Activated CD8-positive, alpha-beta memory T cell treated with anti-CD3 and anti-CD28 coated beads, Interleukin-2, amount 50 U/mL, for 1 hour (primary cell): ENCODE measurements at regions not wholly inside any gene's neighbourhood (a gene's known extent, or its start where the extent isn't known, plus 50 kb on each side); places are given as distances from the start of the nearest gene placed in this dataset.
"Not testable (repeated sequence)": the region's sequence is repeated elsewhere in the genome, so short reads cannot be mapped to it uniquely, and the experiment has no call there.

Experiments used
- DNase-seq: peaks from one replicate; pipeline ENCODE4 v3.0.0-alpha.2; 2020; ENCODE audit errors: extremely low read depth

DNA sequence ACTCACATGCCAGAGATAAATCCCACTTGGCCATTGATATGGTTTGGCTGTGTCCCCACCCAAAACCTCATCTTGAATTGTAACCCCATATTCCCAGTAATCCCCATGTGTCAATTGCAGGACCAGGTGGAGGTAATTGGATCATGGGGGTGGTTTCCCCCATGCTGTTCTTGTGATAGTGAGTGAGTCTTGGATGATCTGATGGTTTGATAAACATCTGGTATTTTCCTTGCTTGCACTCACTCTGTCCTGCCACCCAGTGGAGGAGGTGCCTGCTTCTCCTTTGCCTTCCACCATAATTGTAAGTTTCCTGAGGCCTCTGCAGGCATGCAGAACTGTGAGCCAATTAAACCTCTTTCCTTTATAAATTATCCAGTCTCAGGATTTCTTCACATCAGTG is 50.4 kb upstream of the B3GAT2 start:
- DNase-seq: not testable (repeated sequence)

- no peak for DNase-seq
Observed at GRCh38 chr6:71011871-71012371, 55.1 kb upstream of the B3GAT2 start.

DNA sequence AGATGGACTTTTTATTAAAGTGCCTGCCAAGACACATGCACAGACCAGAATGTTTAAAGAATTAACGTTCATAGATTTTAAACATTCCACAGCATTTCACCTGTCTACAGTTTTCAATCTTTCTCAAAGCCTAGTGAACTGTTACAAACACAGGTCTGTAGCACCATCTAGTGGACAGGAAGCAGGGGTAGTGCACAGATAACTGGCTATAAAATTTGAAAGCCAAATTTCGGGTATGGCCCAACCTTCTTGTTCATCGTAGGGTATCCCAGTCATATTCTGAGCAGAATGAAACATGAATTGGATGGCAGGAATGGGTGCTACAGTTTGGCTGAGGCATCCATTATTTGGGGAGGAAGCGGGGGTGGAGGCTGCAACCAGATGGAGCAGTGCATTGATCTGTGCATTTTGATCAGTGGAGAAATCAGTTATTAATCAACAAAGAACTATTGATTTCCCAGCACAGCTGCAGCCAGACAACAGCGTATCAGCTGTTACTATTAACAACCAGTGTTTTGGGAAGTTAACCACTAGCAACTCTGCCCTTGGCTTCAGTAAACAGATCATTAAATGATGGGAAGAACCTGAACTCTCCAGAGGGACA is 56.1 kb upstream of the B3GAT2 start:
- peak; percentile 0 for DNase-seq

GRCh38 chr6:71015392-71015791 is 58.5 kb upstream of the B3GAT2 start:
- no peak for DNase-seq

DNA sequence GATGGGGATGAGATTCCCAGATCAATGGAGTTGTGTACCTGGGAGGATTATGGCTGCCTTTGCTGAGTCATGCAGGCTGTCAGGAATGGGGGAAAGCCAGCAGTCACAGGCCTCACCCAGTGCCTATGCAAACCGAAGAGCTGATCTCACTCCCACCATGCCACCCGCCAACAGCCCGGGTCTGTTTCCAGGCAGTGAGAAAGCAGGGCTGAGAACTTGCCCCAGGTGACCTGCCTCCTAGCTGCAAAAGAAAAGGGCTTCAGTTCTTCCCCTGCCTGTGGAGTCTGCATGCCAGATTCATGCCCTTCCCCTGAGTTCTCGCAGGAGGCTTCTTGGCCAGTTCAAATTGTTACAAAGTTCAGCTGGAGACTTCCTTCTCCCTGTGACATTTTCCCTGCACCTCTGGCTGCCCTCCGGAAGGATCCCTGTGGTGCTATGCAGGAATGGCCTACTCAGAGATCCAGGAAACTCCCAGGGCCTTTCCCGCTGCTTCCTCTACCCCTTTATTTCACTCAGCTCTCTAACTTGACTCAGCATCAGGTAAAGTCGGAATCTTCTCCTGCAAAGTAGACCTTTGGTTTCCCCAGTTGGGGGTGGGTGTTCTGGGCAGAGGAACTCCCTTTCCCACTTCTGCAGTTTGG is 71.5 kb upstream of the B3GAT2 start:
- no peak for DNase-seq

- DNase-seq: no peak
Observed at GRCh38 chr6:71028877-71029252, 72.0 kb upstream of the B3GAT2 start.

- DNase-seq: no peak
Observed at GRCh38 chr6:71029555-71029954, 72.7 kb upstream of the B3GAT2 start.

- DNase-seq: no peak
Observed at GRCh38 chr6:71031912-71032311, 75.1 kb upstream of the B3GAT2 start.

GRCh38 chr6:71033171-71033570 is 76.3 kb upstream of the B3GAT2 start:
- DNase-seq: no peak

DNA sequence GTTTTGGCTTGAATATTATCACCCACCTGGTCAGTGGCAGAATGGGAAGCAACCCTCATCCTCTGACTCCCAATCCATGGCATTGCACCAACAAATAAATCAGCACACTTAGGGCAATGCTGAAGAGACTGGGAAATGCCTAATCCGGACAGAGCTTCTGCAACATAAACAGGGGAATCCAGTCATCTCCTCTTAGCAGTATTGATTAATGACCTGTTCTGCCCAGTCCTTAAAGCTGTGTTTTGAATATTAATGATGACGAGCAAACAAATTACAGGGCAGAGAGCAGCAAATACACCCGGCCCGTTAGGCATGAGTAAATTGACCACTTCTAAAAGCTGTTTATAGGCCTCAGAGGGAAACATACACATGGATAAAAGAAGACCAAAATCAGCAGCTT is 77.0 kb upstream of the B3GAT2 start:
- DNase-seq: no peak

GRCh38 chr6:71034563-71035345 is 77.9 kb upstream of the B3GAT2 start:
- no peak for DNase-seq

- DNase-seq: no peak
Observed at GRCh38 chr6:71035871-71036270, 79.0 kb upstream of the B3GAT2 start.

DNA sequence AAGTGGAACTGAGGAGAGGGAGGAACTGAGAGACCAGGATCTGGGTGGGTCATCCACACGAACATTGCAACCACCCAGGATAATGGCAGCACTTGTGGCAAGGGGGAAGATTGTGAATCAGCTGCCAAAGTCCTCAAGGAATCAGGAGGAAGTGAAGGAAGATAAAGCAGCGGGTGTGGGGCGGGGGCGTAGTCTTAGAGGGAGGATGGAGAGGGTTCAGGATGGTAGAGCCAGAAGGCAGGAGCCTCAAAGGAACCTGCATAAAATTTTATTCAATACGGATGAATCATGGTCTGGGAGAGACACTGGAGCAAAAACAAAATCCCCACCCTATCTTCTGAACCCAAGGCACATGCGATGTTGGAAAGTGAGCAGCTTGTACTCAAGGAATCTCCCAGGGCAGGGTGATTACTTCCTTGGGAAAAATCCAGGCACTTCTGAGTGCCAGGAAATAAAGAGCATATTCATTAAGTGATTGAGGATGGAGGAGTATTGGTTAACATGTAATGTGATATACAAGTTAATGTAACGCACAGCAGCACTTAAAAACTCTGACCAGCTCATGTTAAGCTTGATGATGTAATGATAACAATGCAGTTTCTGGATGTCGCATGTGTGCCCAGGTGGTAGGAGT is 82.0 kb upstream of the B3GAT2 start:
- no peak for DNase-seq

DNA sequence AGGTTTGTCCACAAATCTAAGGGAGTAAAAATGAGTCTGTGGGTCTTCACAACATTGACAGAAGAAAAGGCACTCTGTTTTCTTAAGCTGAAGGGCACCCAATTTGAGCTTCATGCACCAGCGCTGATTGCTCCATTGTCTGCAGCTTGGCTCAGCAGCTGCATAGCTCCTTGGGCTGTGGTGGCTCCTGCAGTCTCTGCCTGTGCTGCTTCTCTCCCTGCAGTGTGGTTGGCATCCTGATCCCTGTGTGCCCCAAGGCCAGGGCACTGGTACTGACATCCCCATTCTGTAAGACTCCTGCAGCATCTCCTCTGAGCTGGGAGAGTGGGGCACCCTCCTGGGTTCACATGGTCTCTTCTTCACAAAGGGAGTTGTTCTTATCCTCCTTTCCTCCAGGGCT is 83.2 kb upstream of the B3GAT2 start:
- no peak for DNase-seq

GRCh38 chr6:71040841-71041240 is 84.0 kb upstream of the B3GAT2 start:
- no peak for DNase-seq

DNA sequence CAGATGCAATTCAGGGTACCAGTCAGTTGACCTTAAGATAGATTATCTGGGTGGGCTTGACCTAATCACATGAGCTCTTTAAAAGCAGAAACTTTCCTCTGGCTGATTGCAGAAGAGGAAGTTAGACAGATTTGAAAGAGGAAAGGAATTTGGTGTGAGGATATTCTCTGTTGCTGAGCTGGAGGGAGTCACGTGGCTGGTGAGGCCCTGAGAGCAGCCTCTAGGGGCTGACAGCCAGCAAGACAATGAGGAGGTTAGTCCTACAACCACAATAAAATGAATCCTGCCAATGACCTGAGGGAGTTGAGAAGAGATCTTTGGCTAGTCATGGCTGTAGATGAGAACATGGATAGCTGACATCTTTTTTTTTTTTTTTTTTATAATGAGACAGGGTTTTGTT is 87.0 kb upstream of the B3GAT2 start:
- no peak for DNase-seq

DNA sequence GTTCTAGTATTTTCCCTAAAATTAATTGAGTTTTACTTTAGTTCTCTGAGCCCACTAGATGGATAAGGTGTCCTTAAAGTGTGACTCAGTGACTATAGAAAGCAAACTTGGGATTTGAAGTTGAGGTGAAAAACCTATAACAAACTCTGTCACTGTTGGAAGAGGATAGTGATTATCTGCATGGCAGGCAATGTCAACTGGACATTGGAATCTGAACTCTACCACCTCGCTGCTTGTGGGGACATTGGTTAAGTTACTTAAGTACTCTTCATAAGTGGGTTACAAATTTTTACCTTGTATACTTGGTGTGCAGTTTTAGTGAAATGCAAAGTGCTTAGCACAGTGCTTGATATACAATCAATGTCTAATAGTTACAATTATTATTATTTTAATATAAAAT is 87.9 kb upstream of the B3GAT2 start:
- no peak for DNase-seq

GRCh38 chr6:71045296-71045695 is 88.4 kb upstream of the B3GAT2 start:
- DNase-seq: no peak

DNA sequence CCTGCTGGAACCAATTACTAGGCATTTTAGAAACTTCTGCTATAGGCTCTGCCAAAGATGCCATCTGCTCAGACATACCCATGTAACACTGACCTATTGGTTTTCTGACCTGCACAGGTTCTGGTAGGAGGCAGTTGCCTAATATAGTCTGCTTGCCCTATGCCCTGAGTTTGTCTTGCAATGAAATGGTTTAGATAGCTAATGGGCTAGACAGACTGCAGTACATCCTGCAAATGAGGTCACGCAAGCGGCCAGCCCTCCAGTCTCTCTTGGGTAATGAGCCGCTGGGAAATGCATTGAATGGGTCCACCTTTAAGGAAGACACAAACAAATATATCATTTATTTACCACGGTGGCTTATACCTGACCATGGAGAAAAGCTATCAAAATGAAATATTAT is 90.6 kb upstream of the B3GAT2 start:
- DNase-seq: no peak

DNA sequence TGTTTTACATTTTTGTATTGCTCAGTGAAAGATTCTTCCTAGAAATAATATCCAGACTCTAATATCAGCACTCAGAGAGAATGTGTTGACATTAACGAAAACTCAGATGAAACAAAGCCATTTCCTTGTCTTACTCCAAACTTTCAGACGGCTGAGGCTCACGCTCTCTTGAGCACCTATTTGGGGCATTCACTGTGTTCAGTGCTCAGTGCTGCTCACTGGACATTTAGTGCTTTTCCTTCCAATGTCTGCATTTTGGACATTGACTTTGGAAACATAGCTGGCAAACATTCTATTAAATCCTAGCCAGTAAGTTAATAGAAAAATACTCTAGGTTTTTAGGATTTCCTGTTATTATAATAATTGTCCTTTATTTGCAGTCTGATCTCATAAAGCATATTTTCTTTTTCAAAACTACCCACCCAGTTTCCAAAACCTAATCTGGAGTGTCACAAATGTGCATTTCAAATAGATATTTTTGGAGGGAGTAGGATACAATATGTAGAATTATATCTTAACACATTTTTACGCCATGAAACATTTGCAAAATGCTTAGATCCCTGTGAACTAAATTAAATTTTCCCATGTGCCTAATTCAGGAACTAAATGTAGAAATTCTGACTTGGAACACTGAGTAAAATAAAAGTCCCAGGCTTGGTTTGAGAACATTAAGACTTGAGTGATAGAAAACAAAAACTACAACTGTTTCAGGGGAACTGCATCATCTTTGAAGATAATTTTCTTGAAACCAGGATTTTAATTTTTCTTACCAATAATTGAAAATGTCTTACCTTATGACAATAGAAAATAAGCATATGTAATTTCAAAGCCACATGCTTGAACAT is 91.7 kb upstream of the B3GAT2 start:
- DNase-seq: no peak

- no peak for DNase-seq
Observed at GRCh38 chr6:71049198-71049770, 92.4 kb upstream of the B3GAT2 start.
